ENCODE measurements at regions not wholly inside any gene's neighbourhood (a gene's known extent, or its start where the extent isn't known, plus 50 kb on each side); places are given as distances from the start of the nearest gene placed in this dataset.

DNA sequence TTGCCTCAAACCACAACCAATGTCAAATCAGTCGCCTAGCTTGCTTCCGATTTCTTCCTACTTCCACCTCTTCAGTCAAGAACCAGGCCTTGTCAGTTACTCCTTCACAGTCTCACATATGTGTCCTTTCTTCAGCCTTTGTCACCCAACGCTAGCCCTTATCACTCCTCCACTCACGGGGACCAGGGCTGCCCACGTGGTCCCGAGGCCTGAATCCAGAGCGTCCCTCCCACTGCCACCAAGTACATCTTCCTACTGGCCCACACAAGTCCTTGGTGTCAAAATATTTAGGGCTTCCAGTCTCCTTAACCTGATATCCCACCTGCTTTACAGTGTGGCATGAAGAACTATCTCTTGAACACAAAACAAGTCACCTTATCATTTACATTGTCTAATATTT lies 119.1 kb upstream of the SPRED2 start:
- no peaks in the 10 kb centered on the region; the same call in 1 of the 2 replicates for H3K4me1 Mint-ChIP-seq
- no peaks in the 10 kb centered on the region for H3K36me3 Mint-ChIP-seq
- CTCF ChIA-PET = no interaction called here
- TF ChIP-seq ZNF121 (CRISPR knock-in tag; IDR thresholded peaks at IDR 0.05) (no peak), GRHL2 (CRISPR knock-in tag; IDR thresholded peaks at IDR 0.05; ENCODE audit: insufficient replicate concordance, severe bottlenecking) (no peak), FOXK1 (CRISPR knock-in tag; IDR thresholded peaks at IDR 0.05) (no peak), GABPB1 (CRISPR knock-in tag; IDR thresholded peaks at IDR 0.05) (no peak), IRF2 (CRISPR knock-in tag; IDR thresholded peaks at IDR 0.05; ENCODE audit: borderline replicate concordance, low read depth) (no peak), SP1 (CRISPR knock-in tag; conservative IDR thresholded peaks at IDR 0.05) (no peak), KAT7 (CRISPR knock-in tag; IDR thresholded peaks at IDR 0.05; ENCODE audit: borderline replicate concordance) (no peak), MXD4 (CRISPR knock-in tag; IDR thresholded peaks at IDR 0.05; ENCODE audit: borderline replicate concordance) (no peak), ZNF263 (CRISPR knock-in tag; IDR thresholded peaks at IDR 0.05; ENCODE audit: low read depth) (no peak), MYBL2 (CRISPR knock-in tag; IDR thresholded peaks at IDR 0.05) (no peak), GTF2I (CRISPR knock-in tag; conservative IDR thresholded peaks at IDR 0.05) (no peak), ZNF138 (CRISPR knock-in tag; conservative IDR thresholded peaks at IDR 0.05) (no peak), NR3C1 (CRISPR knock-in tag; conservative IDR thresholded peaks at IDR 0.05; ENCODE audit: low read depth) (no peak)
- TF ChIP-seq, protein P1, sequence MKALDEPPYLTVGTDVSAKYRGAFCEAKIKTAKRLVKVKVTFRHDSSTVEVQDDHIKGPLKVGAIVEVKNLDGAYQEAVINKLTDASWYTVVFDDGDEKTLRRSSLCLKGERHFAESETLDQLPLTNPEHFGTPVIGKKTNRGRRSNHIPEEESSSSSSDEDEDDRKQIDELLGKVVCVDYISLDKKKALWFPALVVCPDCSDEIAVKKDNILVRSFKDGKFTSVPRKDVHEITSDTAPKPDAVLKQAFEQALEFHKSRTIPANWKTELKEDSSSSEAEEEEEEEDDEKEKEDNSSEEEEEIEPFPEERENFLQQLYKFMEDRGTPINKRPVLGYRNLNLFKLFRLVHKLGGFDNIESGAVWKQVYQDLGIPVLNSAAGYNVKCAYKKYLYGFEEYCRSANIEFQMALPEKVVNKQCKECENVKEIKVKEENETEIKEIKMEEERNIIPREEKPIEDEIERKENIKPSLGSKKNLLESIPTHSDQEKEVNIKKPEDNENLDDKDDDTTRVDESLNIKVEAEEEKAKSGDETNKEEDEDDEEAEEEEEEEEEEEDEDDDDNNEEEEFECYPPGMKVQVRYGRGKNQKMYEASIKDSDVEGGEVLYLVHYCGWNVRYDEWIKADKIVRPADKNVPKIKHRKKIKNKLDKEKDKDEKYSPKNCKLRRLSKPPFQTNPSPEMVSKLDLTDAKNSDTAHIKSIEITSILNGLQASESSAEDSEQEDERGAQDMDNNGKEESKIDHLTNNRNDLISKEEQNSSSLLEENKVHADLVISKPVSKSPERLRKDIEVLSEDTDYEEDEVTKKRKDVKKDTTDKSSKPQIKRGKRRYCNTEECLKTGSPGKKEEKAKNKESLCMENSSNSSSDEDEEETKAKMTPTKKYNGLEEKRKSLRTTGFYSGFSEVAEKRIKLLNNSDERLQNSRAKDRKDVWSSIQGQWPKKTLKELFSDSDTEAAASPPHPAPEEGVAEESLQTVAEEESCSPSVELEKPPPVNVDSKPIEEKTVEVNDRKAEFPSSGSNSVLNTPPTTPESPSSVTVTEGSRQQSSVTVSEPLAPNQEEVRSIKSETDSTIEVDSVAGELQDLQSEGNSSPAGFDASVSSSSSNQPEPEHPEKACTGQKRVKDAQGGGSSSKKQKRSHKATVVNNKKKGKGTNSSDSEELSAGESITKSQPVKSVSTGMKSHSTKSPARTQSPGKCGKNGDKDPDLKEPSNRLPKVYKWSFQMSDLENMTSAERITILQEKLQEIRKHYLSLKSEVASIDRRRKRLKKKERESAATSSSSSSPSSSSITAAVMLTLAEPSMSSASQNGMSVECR (CRISPR knock-in tag; IDR thresholded peaks at IDR 0.05; ENCODE audit: borderline replicate concordance) = no peak
- TF ChIP-seq, protein P2, sequence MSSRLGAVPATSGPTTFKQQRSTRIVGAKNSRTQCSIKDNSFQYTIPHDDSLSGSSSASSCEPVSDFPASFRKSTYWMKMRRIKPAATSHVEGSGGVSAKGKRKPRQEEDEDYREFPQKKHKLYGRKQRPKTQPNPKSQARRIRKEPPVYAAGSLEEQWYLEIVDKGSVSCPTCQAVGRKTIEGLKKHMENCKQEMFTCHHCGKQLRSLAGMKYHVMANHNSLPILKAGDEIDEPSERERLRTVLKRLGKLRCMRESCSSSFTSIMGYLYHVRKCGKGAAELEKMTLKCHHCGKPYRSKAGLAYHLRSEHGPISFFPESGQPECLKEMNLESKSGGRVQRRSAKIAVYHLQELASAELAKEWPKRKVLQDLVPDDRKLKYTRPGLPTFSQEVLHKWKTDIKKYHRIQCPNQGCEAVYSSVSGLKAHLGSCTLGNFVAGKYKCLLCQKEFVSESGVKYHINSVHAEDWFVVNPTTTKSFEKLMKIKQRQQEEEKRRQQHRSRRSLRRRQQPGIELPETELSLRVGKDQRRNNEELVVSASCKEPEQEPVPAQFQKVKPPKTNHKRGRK (CRISPR knock-in tag; IDR thresholded peaks at IDR 0.05; ENCODE audit: borderline replicate concordance) = no peak
- TF ChIP-seq, protein P3, sequence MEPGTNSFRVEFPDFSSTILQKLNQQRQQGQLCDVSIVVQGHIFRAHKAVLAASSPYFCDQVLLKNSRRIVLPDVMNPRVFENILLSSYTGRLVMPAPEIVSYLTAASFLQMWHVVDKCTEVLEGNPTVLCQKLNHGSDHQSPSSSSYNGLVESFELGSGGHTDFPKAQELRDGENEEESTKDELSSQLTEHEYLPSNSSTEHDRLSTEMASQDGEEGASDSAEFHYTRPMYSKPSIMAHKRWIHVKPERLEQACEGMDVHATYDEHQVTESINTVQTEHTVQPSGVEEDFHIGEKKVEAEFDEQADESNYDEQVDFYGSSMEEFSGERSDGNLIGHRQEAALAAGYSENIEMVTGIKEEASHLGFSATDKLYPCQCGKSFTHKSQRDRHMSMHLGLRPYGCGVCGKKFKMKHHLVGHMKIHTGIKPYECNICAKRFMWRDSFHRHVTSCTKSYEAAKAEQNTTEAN (CRISPR knock-in tag; IDR thresholded peaks at IDR 0.05) = no peak
- TF ChIP-seq, protein P4, sequence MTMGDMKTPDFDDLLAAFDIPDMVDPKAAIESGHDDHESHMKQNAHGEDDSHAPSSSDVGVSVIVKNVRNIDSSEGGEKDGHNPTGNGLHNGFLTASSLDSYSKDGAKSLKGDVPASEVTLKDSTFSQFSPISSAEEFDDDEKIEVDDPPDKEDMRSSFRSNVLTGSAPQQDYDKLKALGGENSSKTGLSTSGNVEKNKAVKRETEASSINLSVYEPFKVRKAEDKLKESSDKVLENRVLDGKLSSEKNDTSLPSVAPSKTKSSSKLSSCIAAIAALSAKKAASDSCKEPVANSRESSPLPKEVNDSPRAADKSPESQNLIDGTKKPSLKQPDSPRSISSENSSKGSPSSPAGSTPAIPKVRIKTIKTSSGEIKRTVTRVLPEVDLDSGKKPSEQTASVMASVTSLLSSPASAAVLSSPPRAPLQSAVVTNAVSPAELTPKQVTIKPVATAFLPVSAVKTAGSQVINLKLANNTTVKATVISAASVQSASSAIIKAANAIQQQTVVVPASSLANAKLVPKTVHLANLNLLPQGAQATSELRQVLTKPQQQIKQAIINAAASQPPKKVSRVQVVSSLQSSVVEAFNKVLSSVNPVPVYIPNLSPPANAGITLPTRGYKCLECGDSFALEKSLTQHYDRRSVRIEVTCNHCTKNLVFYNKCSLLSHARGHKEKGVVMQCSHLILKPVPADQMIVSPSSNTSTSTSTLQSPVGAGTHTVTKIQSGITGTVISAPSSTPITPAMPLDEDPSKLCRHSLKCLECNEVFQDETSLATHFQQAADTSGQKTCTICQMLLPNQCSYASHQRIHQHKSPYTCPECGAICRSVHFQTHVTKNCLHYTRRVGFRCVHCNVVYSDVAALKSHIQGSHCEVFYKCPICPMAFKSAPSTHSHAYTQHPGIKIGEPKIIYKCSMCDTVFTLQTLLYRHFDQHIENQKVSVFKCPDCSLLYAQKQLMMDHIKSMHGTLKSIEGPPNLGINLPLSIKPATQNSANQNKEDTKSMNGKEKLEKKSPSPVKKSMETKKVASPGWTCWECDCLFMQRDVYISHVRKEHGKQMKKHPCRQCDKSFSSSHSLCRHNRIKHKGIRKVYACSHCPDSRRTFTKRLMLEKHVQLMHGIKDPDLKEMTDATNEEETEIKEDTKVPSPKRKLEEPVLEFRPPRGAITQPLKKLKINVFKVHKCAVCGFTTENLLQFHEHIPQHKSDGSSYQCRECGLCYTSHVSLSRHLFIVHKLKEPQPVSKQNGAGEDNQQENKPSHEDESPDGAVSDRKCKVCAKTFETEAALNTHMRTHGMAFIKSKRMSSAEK (CRISPR knock-in tag; IDR thresholded peaks at IDR 0.05; ENCODE audit: borderline replicate concordance) = no peak
- TF ChIP-seq, protein P5, sequence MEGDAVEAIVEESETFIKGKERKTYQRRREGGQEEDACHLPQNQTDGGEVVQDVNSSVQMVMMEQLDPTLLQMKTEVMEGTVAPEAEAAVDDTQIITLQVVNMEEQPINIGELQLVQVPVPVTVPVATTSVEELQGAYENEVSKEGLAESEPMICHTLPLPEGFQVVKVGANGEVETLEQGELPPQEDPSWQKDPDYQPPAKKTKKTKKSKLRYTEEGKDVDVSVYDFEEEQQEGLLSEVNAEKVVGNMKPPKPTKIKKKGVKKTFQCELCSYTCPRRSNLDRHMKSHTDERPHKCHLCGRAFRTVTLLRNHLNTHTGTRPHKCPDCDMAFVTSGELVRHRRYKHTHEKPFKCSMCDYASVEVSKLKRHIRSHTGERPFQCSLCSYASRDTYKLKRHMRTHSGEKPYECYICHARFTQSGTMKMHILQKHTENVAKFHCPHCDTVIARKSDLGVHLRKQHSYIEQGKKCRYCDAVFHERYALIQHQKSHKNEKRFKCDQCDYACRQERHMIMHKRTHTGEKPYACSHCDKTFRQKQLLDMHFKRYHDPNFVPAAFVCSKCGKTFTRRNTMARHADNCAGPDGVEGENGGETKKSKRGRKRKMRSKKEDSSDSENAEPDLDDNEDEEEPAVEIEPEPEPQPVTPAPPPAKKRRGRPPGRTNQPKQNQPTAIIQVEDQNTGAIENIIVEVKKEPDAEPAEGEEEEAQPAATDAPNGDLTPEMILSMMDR (IDR thresholded peaks at IDR 0.05) = no peak
- TF ChIP-seq, protein P6, sequence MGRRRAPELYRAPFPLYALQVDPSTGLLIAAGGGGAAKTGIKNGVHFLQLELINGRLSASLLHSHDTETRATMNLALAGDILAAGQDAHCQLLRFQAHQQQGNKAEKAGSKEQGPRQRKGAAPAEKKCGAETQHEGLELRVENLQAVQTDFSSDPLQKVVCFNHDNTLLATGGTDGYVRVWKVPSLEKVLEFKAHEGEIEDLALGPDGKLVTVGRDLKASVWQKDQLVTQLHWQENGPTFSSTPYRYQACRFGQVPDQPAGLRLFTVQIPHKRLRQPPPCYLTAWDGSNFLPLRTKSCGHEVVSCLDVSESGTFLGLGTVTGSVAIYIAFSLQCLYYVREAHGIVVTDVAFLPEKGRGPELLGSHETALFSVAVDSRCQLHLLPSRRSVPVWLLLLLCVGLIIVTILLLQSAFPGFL (CRISPR knock-in tag; IDR thresholded peaks at IDR 0.05; ENCODE audit: borderline replicate concordance) = no peak
- TF ChIP-seq, protein P7, sequence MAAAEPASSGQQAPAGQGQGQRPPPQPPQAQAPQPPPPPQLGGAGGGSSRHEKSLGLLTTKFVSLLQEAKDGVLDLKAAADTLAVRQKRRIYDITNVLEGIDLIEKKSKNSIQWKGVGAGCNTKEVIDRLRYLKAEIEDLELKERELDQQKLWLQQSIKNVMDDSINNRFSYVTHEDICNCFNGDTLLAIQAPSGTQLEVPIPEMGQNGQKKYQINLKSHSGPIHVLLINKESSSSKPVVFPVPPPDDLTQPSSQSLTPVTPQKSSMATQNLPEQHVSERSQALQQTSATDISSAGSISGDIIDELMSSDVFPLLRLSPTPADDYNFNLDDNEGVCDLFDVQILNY (CRISPR knock-in tag; IDR thresholded peaks at IDR 0.05) = no peak
- no peak for DNase-seq (ENCODE audit: low spot score)
- no peak for ATAC-seq
- no peak overlapping the region for H3K27ac Mint-ChIP-seq
- POLR2A ChIA-PET = no interaction called here
- H3K9me3 Mint-ChIP-seq = no peaks in the 10 kb centered on the region
- no peak overlapping the region for H3K4me3 Mint-ChIP-seq
- peaks cover 36% of the 10 kb centered on the region for H3K27me3 Mint-ChIP-seq (ENCODE audit: low read depth)

Data from WTC11 (cell line).